ENCODE measurements at regions not wholly inside any gene's neighbourhood (a gene's known extent, or its start where the extent isn't known, plus 50 kb on each side); places are given as distances from the start of the nearest gene placed in this dataset.
A peak's percentile ranks its signal among the peaks of the same experiment; 100 is the strongest.
"Not testable (repeated sequence)": the region's sequence is repeated elsewhere in the genome, so short reads cannot be mapped to it uniquely, and the experiment has no call there.

DNA sequence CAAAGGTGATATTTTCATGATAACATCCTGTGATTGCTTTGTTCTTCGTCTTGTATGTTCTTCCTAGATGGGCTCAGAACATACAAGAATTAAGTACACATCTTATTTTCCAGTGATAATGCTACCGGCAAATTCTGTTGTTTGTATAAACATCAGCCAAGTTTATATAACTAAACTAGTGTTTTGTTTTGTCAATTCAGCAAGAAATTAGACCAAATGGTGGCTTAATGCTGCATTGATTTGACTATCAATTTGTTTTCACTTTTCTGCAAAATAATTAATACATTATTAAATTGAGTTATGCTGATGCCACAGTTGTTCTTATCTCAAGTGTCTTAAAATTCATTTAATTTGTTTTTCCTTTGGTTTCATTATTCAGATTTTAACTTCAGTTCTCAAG lies 177.7 kb downstream of the OR4F29 start:
- in situ Hi-C loops (cut with MboI; ENCODE audit: low sequenced_read_pairs); H3K36me3 ChIP-seq (replicated peaks); H3K4me1 ChIP-seq; H3K4me3 ChIP-seq; H3K9me3 ChIP-seq; DNase-seq (ENCODE audit: low spot score in 2 of 2); H3K27me3 ChIP-seq (ENCODE audit: low read depth): not testable (repeated sequence)

DNA sequence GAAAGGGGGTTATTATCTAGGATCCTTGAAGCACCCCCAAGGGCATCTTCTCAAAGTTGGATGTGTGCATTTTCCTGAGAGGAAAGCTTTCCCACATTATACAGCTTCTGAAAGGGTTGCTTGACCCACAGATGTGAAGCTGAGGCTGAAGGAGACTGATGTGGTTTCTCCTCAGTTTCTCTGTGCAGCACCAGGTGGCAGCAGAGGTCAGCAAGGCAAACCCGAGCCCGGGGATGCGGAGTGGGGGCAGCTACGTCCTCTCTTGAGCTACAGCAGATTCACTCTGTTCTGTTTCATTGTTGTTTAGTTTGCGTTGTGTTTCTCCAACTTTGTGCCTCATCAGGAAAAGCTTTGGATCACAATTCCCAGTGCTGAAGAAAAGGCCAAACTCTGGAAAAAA lies 183.7 kb downstream of the OR4F29 start:
- H3K4me3 ChIP-seq; H3K9me3 ChIP-seq; H3K4me1 ChIP-seq; H3K27me3 ChIP-seq (ENCODE audit: low read depth); H3K36me3 ChIP-seq (replicated peaks); in situ Hi-C loops (cut with MboI; ENCODE audit: low sequenced_read_pairs): not testable (repeated sequence)
- peak; percentile 3 to 81 for DNase-seq (ENCODE audit: low spot score in 2 of 2)
